ENCODE measurements at regions not wholly inside any gene's neighbourhood (a gene's known extent, or its start where the extent isn't known, plus 50 kb on each side); places are given as distances from the start of the nearest gene placed in this dataset.

DNA sequence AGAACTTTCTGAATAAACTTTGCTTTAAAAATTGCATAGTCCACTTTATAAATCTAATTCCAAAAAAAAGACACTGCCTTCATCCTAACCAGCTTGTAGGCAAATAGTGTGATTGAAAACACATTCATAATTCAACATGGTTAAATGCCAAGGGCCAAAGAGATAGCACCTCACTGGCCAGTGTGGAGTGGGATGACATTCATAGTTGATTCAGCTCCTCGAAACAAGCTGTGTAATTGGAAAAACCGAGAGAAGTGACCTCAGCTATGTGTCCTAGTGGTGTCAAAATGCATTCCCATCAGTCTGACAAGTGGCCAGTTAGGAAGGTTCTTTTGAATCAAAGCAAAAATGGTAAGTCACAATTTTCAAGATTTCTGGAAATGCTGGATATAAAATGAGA lies 1068.5 kb upstream of the CELF4 start:
- Histone ChIP-seq H3K9me3 (ENCODE audit: control insufficient read depth, insufficient read depth, low read length) (no peaks in the 10 kb centered on the region), H3K4me3 (ENCODE audit: low read length) (no peak overlapping the region), H3K4me1 (ENCODE audit: control insufficient read depth, insufficient read depth, low read length) (no peaks in the 10 kb centered on the region), H3K36me3 (ENCODE audit: control insufficient read depth, insufficient read depth, low read length) (no peaks in the 10 kb centered on the region), H3K27ac (ENCODE audit: low read length) (no peak overlapping the region), H3K27me3 (ENCODE audit: control insufficient read depth, insufficient read depth, low read length) (no peaks in the 10 kb centered on the region)
- Mint-ChIP-seq H3K4me1 (no peaks in the 10 kb centered on the region), H3K36me3 (peaks cover 7% of the 10 kb centered on the region), H3K4me3 (no peak overlapping the region), H3K27me3 (ENCODE audit: low read depth in 2 of 2) (no peaks in the 10 kb centered on the region), H3K9me3 (peaks cover 6 to 22% of the 10 kb centered on the region in 2 donors), H3K27ac (no peak overlapping the region)
- TF ChIP-seq, protein P1, sequence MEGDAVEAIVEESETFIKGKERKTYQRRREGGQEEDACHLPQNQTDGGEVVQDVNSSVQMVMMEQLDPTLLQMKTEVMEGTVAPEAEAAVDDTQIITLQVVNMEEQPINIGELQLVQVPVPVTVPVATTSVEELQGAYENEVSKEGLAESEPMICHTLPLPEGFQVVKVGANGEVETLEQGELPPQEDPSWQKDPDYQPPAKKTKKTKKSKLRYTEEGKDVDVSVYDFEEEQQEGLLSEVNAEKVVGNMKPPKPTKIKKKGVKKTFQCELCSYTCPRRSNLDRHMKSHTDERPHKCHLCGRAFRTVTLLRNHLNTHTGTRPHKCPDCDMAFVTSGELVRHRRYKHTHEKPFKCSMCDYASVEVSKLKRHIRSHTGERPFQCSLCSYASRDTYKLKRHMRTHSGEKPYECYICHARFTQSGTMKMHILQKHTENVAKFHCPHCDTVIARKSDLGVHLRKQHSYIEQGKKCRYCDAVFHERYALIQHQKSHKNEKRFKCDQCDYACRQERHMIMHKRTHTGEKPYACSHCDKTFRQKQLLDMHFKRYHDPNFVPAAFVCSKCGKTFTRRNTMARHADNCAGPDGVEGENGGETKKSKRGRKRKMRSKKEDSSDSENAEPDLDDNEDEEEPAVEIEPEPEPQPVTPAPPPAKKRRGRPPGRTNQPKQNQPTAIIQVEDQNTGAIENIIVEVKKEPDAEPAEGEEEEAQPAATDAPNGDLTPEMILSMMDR (IDR thresholded peaks at IDR 0.05), result no peak
- intact Hi-C loops (cut with micrococcal nuclease), result no loop called here
- 65% methylated on average over 2 of the region's 2 CpGs for WGBS (ENCODE audit: insufficient coverage)
- ATAC-seq (no peak), DNase-seq (no peak)

DNA sequence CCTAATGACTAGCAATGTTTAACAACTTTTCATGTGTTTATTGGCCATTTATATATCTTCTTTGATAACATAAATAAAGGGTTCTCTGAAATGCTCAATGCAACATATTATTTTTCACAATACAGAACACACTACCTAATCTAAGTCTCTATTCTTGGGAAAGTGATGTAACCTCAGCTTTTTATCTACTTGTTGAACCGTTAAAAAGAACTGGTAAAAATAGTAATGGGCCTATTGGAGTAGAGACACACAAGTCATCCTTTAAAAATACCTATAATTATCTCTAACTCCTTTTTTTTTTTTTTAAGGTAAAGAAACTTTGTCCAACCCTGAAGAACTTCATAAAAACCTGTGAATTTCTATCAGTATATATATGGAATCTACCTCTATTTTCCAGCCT lies 1067.7 kb upstream of the CELF4 start:
- ATAC-seq, result no peak
- no CpG with 5 or more reads among the region's 1 CpG for WGBS (ENCODE audit: insufficient coverage)
- no peaks in the 10 kb centered on the region for H3K4me1 Mint-ChIP-seq
- H3K27ac ChIP-seq (ENCODE audit: low read length), result no peak overlapping the region
- no peaks in the 10 kb centered on the region for H3K9me3 ChIP-seq (ENCODE audit: control insufficient read depth, insufficient read depth, low read length)
- H3K36me3 ChIP-seq (ENCODE audit: control insufficient read depth, insufficient read depth, low read length), result no peaks in the 10 kb centered on the region
- TF ChIP-seq, protein P1 (IDR thresholded peaks at IDR 0.05), result no peak
- intact Hi-C loops (cut with micrococcal nuclease), result no loop called here
- no peak overlapping the region for H3K4me3 ChIP-seq (ENCODE audit: low read length)
- H3K4me3 Mint-ChIP-seq, result no peak overlapping the region
- no peaks in the 10 kb centered on the region for H3K36me3 Mint-ChIP-seq
- H3K27me3 Mint-ChIP-seq (ENCODE audit: low read depth in 2 of 2), result no peaks in the 10 kb centered on the region
- H3K4me1 ChIP-seq (ENCODE audit: control insufficient read depth, insufficient read depth, low read length), result no peaks in the 10 kb centered on the region
- H3K9me3 Mint-ChIP-seq, result peaks cover 3 to 14% of the 10 kb centered on the region in 2 donors
- H3K27ac Mint-ChIP-seq, result no peak overlapping the region
- no peak for DNase-seq
- no peaks in the 10 kb centered on the region for H3K27me3 ChIP-seq (ENCODE audit: control insufficient read depth, insufficient read depth, low read length)

DNA sequence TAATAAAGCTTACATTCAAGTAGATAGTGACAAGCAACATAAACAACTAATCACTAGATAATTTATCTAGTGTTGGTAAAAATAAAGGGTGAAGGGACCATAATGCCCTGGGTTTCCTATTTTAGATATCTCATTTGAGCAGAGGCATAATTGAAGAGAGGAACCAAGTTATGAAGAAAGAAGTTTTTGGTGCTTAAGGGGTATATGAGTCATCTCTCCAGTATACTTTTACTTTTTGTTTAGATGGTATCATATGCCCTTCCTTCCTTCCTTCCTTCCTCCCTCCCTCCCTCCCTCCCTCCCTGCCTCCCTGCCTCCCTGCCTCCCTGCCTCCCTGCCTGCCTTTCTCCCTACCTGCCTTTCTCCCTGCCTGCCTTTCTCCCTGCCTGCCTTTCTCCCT lies 1053.5 kb upstream of the CELF4 start:
- Mint-ChIP-seq H3K4me3 (no peak overlapping the region), H3K36me3 (no peaks in the 10 kb centered on the region), H3K27ac (no peak overlapping the region), H3K9me3 (peaks cover 0 to 30% of the 10 kb centered on the region in 2 donors), H3K4me1 (no peaks in the 10 kb centered on the region), H3K27me3 (ENCODE audit: low read depth in 2 of 2) (no peaks in the 10 kb centered on the region)
- H3K27me3 ChIP-seq (ENCODE audit: control insufficient read depth, insufficient read depth, low read length), result no peaks in the 10 kb centered on the region
- no peaks in the 10 kb centered on the region for H3K36me3 ChIP-seq (ENCODE audit: control insufficient read depth, insufficient read depth, low read length)
- no peak for ATAC-seq
- H3K27ac ChIP-seq (ENCODE audit: low read length), result no peak overlapping the region
- H3K9me3 ChIP-seq (ENCODE audit: control insufficient read depth, insufficient read depth, low read length), result no peaks in the 10 kb centered on the region
- no peaks in the 10 kb centered on the region for H3K4me1 ChIP-seq (ENCODE audit: control insufficient read depth, insufficient read depth, low read length)
- H3K4me3 ChIP-seq (ENCODE audit: low read length), result no peak overlapping the region
- intact Hi-C loops (cut with micrococcal nuclease), result no loop called here
- TF ChIP-seq, protein P1 (IDR thresholded peaks at IDR 0.05), result no peak
- no peak for DNase-seq

DNA sequence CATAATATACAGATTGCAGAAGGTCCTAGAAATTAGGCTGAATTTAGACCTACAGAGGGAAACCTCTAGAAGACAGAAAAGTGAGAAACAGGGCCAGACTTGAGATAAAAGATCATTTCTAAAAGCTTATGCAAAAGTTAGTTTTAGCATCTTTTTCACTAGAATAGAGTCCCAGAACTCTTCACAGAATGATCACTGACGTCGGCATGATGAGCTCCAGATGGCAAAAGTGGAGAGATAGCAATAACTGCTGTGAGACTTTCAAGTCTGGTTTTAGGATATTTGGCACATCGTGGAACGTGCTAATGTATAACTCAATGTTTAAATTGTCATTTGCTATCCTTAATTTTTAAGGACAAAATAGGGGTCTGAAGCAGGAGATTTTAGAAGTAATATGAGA lies 1050.7 kb upstream of the CELF4 start:
- H3K4me1 ChIP-seq (ENCODE audit: control insufficient read depth, insufficient read depth, low read length), result peaks cover 2% of the 10 kb centered on the region
- H3K36me3 ChIP-seq (ENCODE audit: control insufficient read depth, insufficient read depth, low read length), result no peaks in the 10 kb centered on the region
- H3K27ac Mint-ChIP-seq, result no peak overlapping the region
- H3K9me3 ChIP-seq (ENCODE audit: control insufficient read depth, insufficient read depth, low read length), result no peaks in the 10 kb centered on the region
- H3K4me1 Mint-ChIP-seq, result peaks cover 0 to 2% of the 10 kb centered on the region in 2 donors
- no peaks in the 10 kb centered on the region for H3K36me3 Mint-ChIP-seq
- H3K4me3 ChIP-seq (ENCODE audit: low read length), result no peak overlapping the region
- H3K27ac ChIP-seq (ENCODE audit: low read length), result no peak overlapping the region
- peaks cover 0 to 29% of the 10 kb centered on the region in 2 donors for H3K9me3 Mint-ChIP-seq
- WGBS (ENCODE audit: insufficient coverage), result 85% methylated on average over 4 of the region's 4 CpGs
- no peaks in the 10 kb centered on the region for H3K27me3 Mint-ChIP-seq (ENCODE audit: low read depth in 2 of 2)
- TF ChIP-seq, protein P1 (IDR thresholded peaks at IDR 0.05), result no peak
- DNase-seq (no peak), ATAC-seq (no peak)
- intact Hi-C loops (cut with micrococcal nuclease), result no loop called here
- H3K4me3 Mint-ChIP-seq, result no peak overlapping the region
- H3K27me3 ChIP-seq (ENCODE audit: control insufficient read depth, insufficient read depth, low read length), result no peaks in the 10 kb centered on the region
